Neural cell (in vitro differentiated cells): ENCODE measurements at regions not wholly inside any gene's neighbourhood (a gene's known extent, or its start where the extent isn't known, plus 50 kb on each side); places are given as distances from the start of the nearest gene placed in this dataset.

ENCODE experiments used
- CTCF ChIP-seq: fragments of 450-650 bp; IDR thresholded peaks from 2 replicates; pipeline ENCODE4 v1.5.1; 2014; ENCODE audit warnings: antibody characterized with exemption, mild to moderate bottlenecking, moderate library complexity; ENCODE audit not compliant: poor library complexity, severe bottlenecking
- EP300 ChIP-seq: fragments of 450-650 bp; conservative IDR thresholded peaks from 2 replicates; pipeline ENCODE4 v1.6.1; 2014; ENCODE audit warnings: antibody characterized with exemption, mild to moderate bottlenecking, moderate library complexity; ENCODE audit not compliant: poor library complexity, severe bottlenecking
- POLR2AphosphoS5 ChIP-seq: IDR thresholded peaks from 2 replicates; pipeline ENCODE4 v1.6.1; 2012

- TF ChIP-seq CTCF (no peak), POLR2AphosphoS5 (no peak), EP300 (no peak)
Measured at GRCh38 chr13:50106559-50106958, 91.3 kb downstream of the KCNRG start.
